Stomach smooth muscle (tissue), 2 donors: ENCODE measurements at regions not wholly inside any gene's neighbourhood (a gene's known extent, or its start where the extent isn't known, plus 50 kb on each side); places are given as distances from the start of the nearest gene placed in this dataset.
"Not testable (repeated sequence)": the region's sequence is repeated elsewhere in the genome, so short reads cannot be mapped to it uniquely, and the experiment has no call there.

Experiments used
- H3K27ac ChIP-seq: one replicate; pipeline ENCODE4 v1.7.0; 2013; ENCODE audit warnings: mild to moderate bottlenecking, low read length, inconsistent platforms
- H3K27me3 ChIP-seq, 2 donors: one replicate each; pipeline ENCODE4 v1.7.0; 2013; ENCODE audit warnings: low read length in 2 of 2; ENCODE audit not compliant: insufficient read depth in 2 of 2, control insufficient read depth in 1 of 2
- H3K36me3 ChIP-seq, 2 donors: one replicate each; pipeline ENCODE4 v1.7.0; 2013; ENCODE audit warnings: low read length in 2 of 2; ENCODE audit not compliant: control insufficient read depth in 2 of 2, insufficient read depth in 2 of 2
- H3K4me1 ChIP-seq: one replicate; pipeline ENCODE4 v1.7.0; 2013; ENCODE audit warnings: low read length; ENCODE audit not compliant: control insufficient read depth, insufficient read depth
- H3K4me3 ChIP-seq, 2 donors: one replicate each; pipeline ENCODE4 v1.7.0; 2013; ENCODE audit warnings: low read length in 2 of 2
- H3K9ac ChIP-seq, 2 donors: one replicate each; pipeline ENCODE4 v1.7.0; 2013; ENCODE audit warnings: low read length in 2 of 2, mild to moderate bottlenecking in 1 of 2
- H3K9me3 ChIP-seq, 2 donors: one replicate each; pipeline ENCODE4 v1.7.0; 2013; ENCODE audit warnings: low read length in 2 of 2; ENCODE audit not compliant: control insufficient read depth in 2 of 2
- donor health status: healthy.
- donor health status: Pancreatic carcinoma.

GRCh38 chr4:188740172-188740571, 600.9 kb downstream of the TRIML1 start:
- not testable (repeated sequence) for H3K4me3 ChIP-seq, H3K36me3 ChIP-seq, H3K27me3 ChIP-seq, H3K9ac ChIP-seq, H3K4me1 ChIP-seq, H3K27ac ChIP-seq, H3K9me3 ChIP-seq

GRCh38 chr4:188740791-188741190, 601.5 kb downstream of the TRIML1 start:
- H3K27ac ChIP-seq, H3K36me3 ChIP-seq, H3K27me3 ChIP-seq, H3K4me3 ChIP-seq, H3K9me3 ChIP-seq, H3K4me1 ChIP-seq, H3K9ac ChIP-seq: not testable (repeated sequence)

DNA sequence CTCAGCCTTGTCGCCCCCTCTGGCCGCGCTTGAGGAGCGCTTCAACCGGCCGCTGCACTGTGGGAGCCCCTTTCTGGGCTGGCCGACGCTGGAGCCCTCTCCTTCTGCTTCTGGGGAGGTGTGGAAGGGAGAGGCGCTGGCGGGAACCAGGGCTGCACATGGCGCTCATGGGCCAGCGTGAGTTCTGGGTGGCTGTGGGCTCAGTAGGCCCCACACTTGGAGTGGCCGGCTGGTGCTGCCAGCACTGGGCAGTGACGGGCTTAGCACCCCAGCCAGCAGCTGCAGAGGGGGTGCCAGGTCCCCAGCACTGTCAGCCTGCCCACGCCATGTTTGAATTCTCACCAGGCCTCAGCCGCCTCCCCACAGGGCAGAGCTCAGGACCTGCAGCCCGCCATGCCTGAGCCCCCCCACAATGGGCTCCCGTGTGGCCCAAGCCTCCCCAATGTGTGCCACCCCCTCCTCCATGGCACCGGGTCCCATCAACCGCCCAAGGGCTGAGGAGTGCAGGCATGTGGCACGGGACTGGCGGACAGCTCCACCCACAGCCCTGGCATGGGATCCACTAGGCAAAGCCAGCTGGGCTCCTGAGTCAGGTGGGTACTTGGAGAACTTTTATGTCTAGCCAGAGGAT, 615.2 kb downstream of the TRIML1 start:
- Histone ChIP-seq H3K4me3 (no peak overlapping the region), H3K4me1 (no peaks in the 10 kb centered on the region), H3K36me3 (no peaks in the 10 kb centered on the region), H3K9me3 (peaks cover 0 to 2% of the 10 kb centered on the region in 2 donors), H3K27ac (no peak overlapping the region), H3K9ac (no peak overlapping the region), H3K27me3 (no peaks in the 10 kb centered on the region)

DNA sequence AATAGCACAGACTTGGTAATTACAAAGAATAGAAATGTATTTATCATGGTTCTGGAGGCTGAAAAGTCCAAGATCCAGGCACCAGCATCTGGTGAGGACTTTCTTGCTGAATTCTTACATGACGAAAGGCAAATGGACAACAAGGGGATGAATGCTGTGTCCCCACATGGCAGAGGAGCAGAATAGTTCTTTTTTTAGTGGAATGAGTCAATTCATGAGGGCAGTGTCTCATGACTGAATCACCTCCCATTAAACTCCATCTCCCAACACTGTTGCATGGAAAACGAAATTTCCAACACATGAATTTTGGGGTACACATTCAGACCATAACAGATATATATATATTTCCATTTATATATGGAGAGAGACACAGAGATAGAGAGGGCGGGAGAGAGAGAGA, 628.3 kb downstream of the TRIML1 start:
- no peaks in the 10 kb centered on the region for H3K27me3 ChIP-seq
- H3K4me3 ChIP-seq = no peak overlapping the region
- H3K9me3 ChIP-seq = no peaks in the 10 kb centered on the region
- H3K27ac ChIP-seq = no peak overlapping the region
- no peaks in the 10 kb centered on the region for H3K4me1 ChIP-seq
- H3K9ac ChIP-seq = no peak overlapping the region
- H3K36me3 ChIP-seq = no peaks in the 10 kb centered on the region

DNA sequence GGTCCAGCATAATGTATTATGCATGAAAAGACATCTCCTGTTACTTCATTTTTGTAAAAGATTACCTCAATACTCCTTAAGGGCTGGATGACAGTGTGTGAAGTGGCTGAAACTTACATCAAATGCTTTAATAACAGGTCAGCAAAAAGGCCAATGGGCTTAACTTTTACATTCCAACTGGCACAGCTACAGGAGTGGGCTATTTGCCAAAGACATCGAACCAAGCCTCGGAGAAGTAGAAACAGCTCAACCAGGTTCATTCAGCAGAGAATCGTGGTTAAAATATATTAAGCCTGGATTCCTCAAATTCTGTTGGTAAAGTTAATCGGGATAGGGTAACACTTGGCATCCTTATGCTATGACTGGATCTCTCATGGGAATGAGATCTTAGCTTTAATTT, 639.7 kb downstream of the TRIML1 start:
- Histone ChIP-seq H3K4me3 (no peak overlapping the region), H3K9me3 (no peaks in the 10 kb centered on the region), H3K27me3 (no peaks in the 10 kb centered on the region), H3K9ac (no peak overlapping the region), H3K36me3 (no peaks in the 10 kb centered on the region), H3K27ac (no peak overlapping the region), H3K4me1 (peaks cover 2% of the 10 kb centered on the region)

DNA sequence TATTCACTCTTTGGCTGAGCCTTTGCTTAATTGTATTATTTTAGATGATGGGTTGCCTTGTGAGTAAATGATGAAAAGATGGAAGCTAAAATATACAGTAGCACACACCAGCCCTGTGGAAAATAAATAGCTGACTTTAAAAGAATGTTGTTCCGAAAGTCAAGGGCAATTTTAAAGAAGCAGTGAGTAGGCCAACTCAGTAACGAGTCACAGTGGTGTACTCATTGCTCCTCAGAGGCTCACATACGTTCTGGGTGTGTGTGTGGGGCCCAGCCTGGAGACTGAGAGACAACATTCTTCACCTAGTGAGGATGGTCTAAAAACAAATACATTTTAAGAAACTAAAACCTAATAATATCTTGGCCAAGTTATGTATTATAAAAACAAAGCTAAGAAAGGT, 640.3 kb downstream of the TRIML1 start:
- H3K27me3 ChIP-seq = no peaks in the 10 kb centered on the region
- H3K9me3 ChIP-seq = no peaks in the 10 kb centered on the region
- no peaks in the 10 kb centered on the region for H3K36me3 ChIP-seq
- peaks cover 2% of the 10 kb centered on the region for H3K4me1 ChIP-seq
- no peak overlapping the region for H3K4me3 ChIP-seq
- no peak overlapping the region for H3K27ac ChIP-seq
- no peak overlapping the region for H3K9ac ChIP-seq

DNA sequence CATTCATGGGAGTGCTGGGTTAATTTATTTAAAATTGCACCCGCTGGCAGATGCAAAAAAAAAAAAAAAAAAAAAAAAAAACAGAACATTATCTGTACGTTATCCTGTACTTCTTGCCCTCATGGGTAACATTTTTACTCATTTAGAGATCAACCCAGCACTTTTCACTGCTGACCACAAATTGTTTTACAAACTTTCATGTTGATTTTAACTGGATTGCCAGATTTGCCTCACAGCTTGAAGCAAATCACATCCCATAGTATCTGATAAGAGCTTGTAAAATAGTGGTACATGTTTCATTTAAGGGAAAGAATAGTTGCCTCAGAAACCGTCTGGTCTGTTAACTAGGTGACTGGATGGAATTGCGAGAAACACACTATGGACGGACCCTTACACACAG, 640.8 kb downstream of the TRIML1 start:
- H3K4me1 ChIP-seq = peaks cover 2% of the 10 kb centered on the region
- H3K4me3 ChIP-seq = no peak overlapping the region
- H3K36me3 ChIP-seq = no peaks in the 10 kb centered on the region
- no peaks in the 10 kb centered on the region for H3K27me3 ChIP-seq
- H3K9me3 ChIP-seq = no peaks in the 10 kb centered on the region
- no peak overlapping the region for H3K9ac ChIP-seq
- H3K27ac ChIP-seq = no peak overlapping the region

- H3K27ac ChIP-seq = no peak overlapping the region
- H3K27me3 ChIP-seq = no peaks in the 10 kb centered on the region
- no peak overlapping the region for H3K4me3 ChIP-seq
- no peaks in the 10 kb centered on the region for H3K9me3 ChIP-seq
- no peak overlapping the region for H3K9ac ChIP-seq
- no peaks in the 10 kb centered on the region for H3K36me3 ChIP-seq
- H3K4me1 ChIP-seq = peaks cover 2% of the 10 kb centered on the region
These were observed 641.4 kb downstream of the TRIML1 start for GRCh38 chr4:188780686-188781085.

DNA sequence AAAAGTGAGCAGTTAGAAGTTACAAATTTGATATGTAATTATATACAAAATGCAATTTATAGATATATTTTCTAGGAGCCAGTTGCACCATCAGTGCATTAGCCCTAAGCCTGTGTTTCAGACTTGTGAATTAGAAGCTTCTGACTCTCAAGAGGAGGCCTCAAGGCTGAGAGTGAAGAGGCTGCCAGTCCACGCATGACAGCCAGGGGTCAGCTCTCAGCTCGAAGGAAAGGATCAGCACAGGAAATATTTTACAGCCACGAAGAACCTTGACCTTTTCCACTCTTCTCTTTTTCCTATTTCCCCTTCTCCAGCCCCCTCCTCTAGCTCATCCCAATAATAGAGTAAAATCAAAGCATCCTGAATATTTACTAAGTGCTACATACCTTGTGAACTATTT, 642.4 kb downstream of the TRIML1 start:
- Histone ChIP-seq H3K4me3 (no peak overlapping the region), H3K9ac (no peak overlapping the region), H3K27ac (no peak overlapping the region), H3K9me3 (no peaks in the 10 kb centered on the region), H3K36me3 (no peaks in the 10 kb centered on the region), H3K4me1 (peaks cover 2% of the 10 kb centered on the region), H3K27me3 (no peaks in the 10 kb centered on the region)

- H3K4me3 ChIP-seq = no peak overlapping the region
- H3K27me3 ChIP-seq = no peaks in the 10 kb centered on the region
- H3K4me1 ChIP-seq = peaks cover 2% of the 10 kb centered on the region
- no peaks in the 10 kb centered on the region for H3K36me3 ChIP-seq
- no peaks in the 10 kb centered on the region for H3K9me3 ChIP-seq
- H3K27ac ChIP-seq = no peak overlapping the region
- H3K9ac ChIP-seq = no peak overlapping the region
These were observed 643.9 kb downstream of the TRIML1 start for GRCh38 chr4:188783175-188783574.

DNA sequence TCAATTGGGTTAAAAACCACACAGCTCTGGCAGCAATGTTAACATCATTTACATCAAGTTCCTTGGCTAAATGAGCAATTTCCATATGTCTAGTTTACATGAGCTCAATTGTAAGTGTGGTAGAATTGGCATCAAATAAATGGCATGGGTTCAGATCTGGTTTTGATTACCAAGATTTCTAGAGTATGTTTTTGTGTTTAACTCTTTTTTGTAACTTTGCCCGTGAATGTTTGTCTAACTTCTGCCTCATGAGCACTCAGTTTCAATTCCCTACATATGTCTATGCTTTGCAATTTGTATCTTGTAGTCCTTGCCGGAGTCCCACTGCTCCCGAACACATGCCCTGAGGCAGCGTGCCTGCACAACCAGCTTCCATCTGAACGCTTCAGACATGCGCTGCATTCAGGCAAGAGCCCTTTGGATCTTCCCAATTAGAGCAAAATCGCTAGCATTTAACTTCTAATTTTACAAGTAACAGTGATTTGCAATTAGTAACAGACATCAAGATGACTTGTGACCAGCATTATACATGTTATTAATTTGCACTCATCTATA, 644.4 kb downstream of the TRIML1 start:
- Histone ChIP-seq H3K4me1 (peaks cover 2% of the 10 kb centered on the region), H3K4me3 (no peak overlapping the region), H3K27me3 (no peaks in the 10 kb centered on the region), H3K9ac (no peak overlapping the region), H3K9me3 (no peaks in the 10 kb centered on the region), H3K27ac (no peak overlapping the region), H3K36me3 (no peaks in the 10 kb centered on the region)
